Pancreas (tissue), 10 donors: ENCODE measurements at regions not wholly inside any gene's neighbourhood (a gene's known extent, or its start where the extent isn't known, plus 50 kb on each side); places are given as distances from the start of the nearest gene placed in this dataset.
"Not testable (repeated sequence)": the region's sequence is repeated elsewhere in the genome, so short reads cannot be mapped to it uniquely, and the experiment has no call there.

Source experiments
- ATAC-seq, 4 donors: fragments of 200-7000 bp; cut with Tn5 transposase; one replicate each; pipeline versions ENCODE4 v1.8.0 to v1.9.1; 2020; ENCODE audit warnings: mild to moderate bottlenecking in 4 of 4, moderate library complexity in 4 of 4
- DNase-seq, 6 donors: peaks; one replicate each; pipeline ENCODE4 v3.0.0-alpha.2; 2020
- FAIRE-seq: peaks from 2 replicates; lab custom pipeline; 2012; peaks lifted over from hg19 to GRCh38; lab: Jason Lieb, UNC
- H3K27ac ChIP-seq, 4 donors: fragments of 200-600 bp; sonication (generic); 1 replicate in 3 of 4; 2 replicates in 1 of 4; pipeline versions ENCODE4 v1.5.0 to v1.8.0; 2020
- H3K27me3 ChIP-seq, 4 donors: fragments of 200-600 bp; one replicate each; pipeline ENCODE4 v1.8.0; 2021
- H3K36me3 ChIP-seq, 3 donors: fragments of 200-600 bp; sonication (generic) in 1 of 3; one replicate each; pipeline versions ENCODE4 v1.5.0 to v1.8.0; 2020 to 2021
- H3K4me1 ChIP-seq, 3 donors: fragments of 200-600 bp; one replicate each; pipeline ENCODE4 v1.8.0; 2021
- H3K4me3 ChIP-seq, 4 donors: fragments of 200-600 bp; sonication (generic) in 2 of 4; one replicate each; pipeline versions ENCODE4 v1.5.0 to v1.8.0; 2020 to 2021
- H3K9me3 ChIP-seq, 4 donors: fragments of 200-600 bp; one replicate each; pipeline ENCODE4 v1.8.0; 2021
- WGBS, 2 donors: extraction: QIAGEN DNeasy Blood & Tissue Kit; methylation state at CpG; one replicate each; pipeline ENCODE4 v1.1.7; 2013; 5-methylcytosine and 5-hydroxymethylcytosine counted together
- intact Hi-C, 3 donors: fragments of 100-400 bp; cut with DNase I; formaldehyde crosslinking; loops; one replicate each; pipeline versions ENCODE4 v1.11.1 to v1.14.2; 2022
- TF ChIP-seq, protein P1 (sequence below), 4 donors: fragments of 200-600 bp; sonication (generic) in 3 of 4; IDR thresholded peaks; one replicate each; pipeline versions ENCODE4 v1.5.0 to v1.8.0; 2021; ENCODE audit warnings: antibody characterized with exemption in 4 of 4
- donor health status: healthy with polysubstance abuse.
- donor health status: DM: no; HTN: no; CAD: no; lungs with moderate emphysema.
- donor health status: DM: no; HTN: no; CAD: no.
- donor health status: control.
- donor health status: control.
- donor health status: Bipolar disorder and iron deficiency.
- donor health status: DM: yes; HTN: yes; CAD: no.
- donor health status: DM: no; HTN: no; CAD: no.
- donor health status: DM: no; HTN: no; CAD: no.
- donor health status: DM: yes; HTN: yes; CAD: no.

- Histone ChIP-seq H3K4me3 (no peak overlapping the region), H3K36me3 (no peaks in the 10 kb centered on the region), H3K9me3 (no peaks in the 10 kb centered on the region), H3K27ac (no peak overlapping the region), H3K4me1 (no peaks in the 10 kb centered on the region), H3K27me3 (no peaks in the 10 kb centered on the region)
- 29 to 32% methylated on average over 2 of the region's 2 CpGs for WGBS, 2 donors
- ATAC-seq (no peak), FAIRE-seq (no peak), DNase-seq (no peak)
- TF ChIP-seq, protein P1, sequence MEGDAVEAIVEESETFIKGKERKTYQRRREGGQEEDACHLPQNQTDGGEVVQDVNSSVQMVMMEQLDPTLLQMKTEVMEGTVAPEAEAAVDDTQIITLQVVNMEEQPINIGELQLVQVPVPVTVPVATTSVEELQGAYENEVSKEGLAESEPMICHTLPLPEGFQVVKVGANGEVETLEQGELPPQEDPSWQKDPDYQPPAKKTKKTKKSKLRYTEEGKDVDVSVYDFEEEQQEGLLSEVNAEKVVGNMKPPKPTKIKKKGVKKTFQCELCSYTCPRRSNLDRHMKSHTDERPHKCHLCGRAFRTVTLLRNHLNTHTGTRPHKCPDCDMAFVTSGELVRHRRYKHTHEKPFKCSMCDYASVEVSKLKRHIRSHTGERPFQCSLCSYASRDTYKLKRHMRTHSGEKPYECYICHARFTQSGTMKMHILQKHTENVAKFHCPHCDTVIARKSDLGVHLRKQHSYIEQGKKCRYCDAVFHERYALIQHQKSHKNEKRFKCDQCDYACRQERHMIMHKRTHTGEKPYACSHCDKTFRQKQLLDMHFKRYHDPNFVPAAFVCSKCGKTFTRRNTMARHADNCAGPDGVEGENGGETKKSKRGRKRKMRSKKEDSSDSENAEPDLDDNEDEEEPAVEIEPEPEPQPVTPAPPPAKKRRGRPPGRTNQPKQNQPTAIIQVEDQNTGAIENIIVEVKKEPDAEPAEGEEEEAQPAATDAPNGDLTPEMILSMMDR (IDR thresholded peaks at IDR 0.05): no peak
- intact Hi-C loops: no loop called here
Observed at GRCh38 chr9:29625292-29625731, 2052.0 kb upstream of the C9orf72 start.

GRCh38 chr9:29625931-29626330 is 2052.7 kb upstream of the C9orf72 start:
- intact Hi-C loops: no loop called here
- Histone ChIP-seq H3K27me3 (no peaks in the 10 kb centered on the region), H3K4me1 (no peaks in the 10 kb centered on the region), H3K4me3 (no peak overlapping the region), H3K9me3 (no peaks in the 10 kb centered on the region), H3K36me3 (no peaks in the 10 kb centered on the region), H3K27ac (no peak overlapping the region)
- no peak for FAIRE-seq
- 65 to 73% methylated on average over 3 of the region's 3 CpGs for WGBS, 2 donors
- TF ChIP-seq, protein P1 (IDR thresholded peaks at IDR 0.05): no peak
- ATAC-seq: no peak
- DNase-seq: no peak

- 53 to 59% methylated on average over 1 of the region's 1 CpG for WGBS, 2 donors
- DNase-seq, H3K4me1 ChIP-seq, H3K4me3 ChIP-seq, H3K27me3 ChIP-seq, ATAC-seq, H3K36me3 ChIP-seq, H3K27ac ChIP-seq, intact Hi-C loops, H3K9me3 ChIP-seq, FAIRE-seq: not testable (repeated sequence)
Observed at GRCh38 chr9:29628856-29629255, 2055.6 kb upstream of the C9orf72 start.

DNA sequence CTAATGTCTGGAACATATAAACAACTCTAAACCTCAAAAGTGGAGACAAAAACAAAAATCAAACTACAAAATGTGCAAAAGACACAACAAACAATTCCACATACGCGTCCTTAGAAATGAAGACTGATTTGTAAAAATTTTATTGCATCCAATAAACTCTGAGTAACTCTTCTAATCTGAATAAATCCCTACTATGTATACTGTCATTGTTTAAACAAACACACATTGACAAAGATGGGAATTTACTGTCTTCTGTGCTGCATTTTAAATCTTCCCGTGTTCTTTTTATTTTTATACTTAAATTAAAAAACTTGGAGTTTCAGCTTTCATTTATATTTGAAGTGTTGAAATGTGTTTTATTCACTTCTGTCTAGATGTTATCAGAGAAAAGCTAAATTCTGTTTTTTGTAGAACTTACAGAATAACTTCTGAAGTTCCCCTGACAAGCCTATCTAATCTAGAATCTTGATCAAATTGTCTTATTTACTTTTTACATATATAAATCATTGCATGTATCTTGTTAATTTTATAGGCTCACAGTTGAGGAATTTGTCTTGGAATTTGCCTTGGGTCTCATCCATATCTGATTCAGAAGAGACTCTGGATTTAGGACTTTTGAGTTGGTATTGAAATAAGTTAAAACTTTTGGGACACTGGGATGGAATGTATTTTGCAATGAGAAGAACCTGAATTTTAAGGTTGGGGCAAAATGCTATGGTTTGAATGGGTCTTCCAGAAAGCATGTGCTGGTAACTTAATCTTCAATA is 2064.4 kb upstream of the C9orf72 start:
- 92 to 93% methylated on average over 3 of the region's 3 CpGs for WGBS, 2 donors
- no peaks in the 10 kb centered on the region for H3K27me3 ChIP-seq
- no peak overlapping the region for H3K4me3 ChIP-seq
- no peak for DNase-seq
- no peak for ATAC-seq
- no peak for FAIRE-seq
- TF ChIP-seq, protein P1 (IDR thresholded peaks at IDR 0.05): no peak
- intact Hi-C loops: no loop called here
- no peaks in the 10 kb centered on the region for H3K36me3 ChIP-seq
- H3K27ac ChIP-seq: no peak overlapping the region
- H3K9me3 ChIP-seq: no peaks in the 10 kb centered on the region
- H3K4me1 ChIP-seq: no peaks in the 10 kb centered on the region

DNA sequence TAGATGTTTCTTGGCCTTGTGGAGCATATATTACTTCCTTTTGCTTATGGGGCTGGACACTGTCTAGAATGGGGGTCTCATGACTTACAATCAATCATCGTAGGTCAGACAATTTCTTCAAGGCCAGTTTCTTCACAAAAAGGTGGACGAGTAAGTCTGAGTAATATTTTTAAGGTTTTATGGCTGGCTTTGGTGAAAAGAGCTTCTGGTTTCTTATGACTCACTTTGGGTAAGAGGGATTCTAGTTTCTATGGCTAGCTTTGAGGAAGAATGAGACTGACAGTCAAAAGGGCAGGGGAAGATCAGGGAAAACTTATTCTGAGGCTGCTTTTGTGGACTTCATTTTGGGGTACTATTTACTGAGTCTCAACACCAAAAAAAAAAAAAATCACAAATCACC is 2067.2 kb upstream of the C9orf72 start:
- 67 to 69% methylated on average over 2 of the region's 2 CpGs for WGBS, 2 donors
- H3K4me1 ChIP-seq: no peaks in the 10 kb centered on the region
- H3K9me3 ChIP-seq: no peaks in the 10 kb centered on the region
- intact Hi-C loops: no loop called here
- no peaks in the 10 kb centered on the region for H3K27me3 ChIP-seq
- no peak for FAIRE-seq
- no peak for DNase-seq
- no peak overlapping the region for H3K4me3 ChIP-seq
- H3K27ac ChIP-seq: no peak overlapping the region
- TF ChIP-seq, protein P1 (IDR thresholded peaks at IDR 0.05): no peak
- no peaks in the 10 kb centered on the region for H3K36me3 ChIP-seq
- ATAC-seq: no peak
